ENCODE measurements at regions not wholly inside any gene's neighbourhood (a gene's known extent, or its start where the extent isn't known, plus 50 kb on each side); places are given as distances from the start of the nearest gene placed in this dataset.

DNA sequence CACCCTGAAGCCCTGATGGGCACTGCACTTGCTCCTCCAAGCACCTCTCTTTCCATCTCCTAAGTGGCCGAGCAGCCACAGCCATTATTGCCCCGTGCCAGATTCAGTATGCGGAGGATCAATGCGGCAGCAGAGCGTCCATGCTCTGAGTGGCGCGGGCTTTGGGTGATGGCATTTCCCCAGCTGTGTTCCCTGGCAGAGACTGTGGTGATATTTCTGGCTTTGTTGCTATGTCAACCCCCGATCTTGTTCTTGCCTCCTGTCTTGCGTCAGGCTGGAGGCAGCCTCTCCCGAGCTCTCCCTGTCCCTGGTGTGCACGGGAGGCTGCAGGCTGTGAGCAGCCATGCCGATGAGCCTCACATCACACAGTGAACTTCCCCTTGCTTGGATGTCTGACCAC lies 1018.6 kb downstream of the TBC1D22A start:
- H3K4me3 ChIP-seq (ENCODE audit: low read depth, low read length) = no peak overlapping the region
- DNase-seq (ENCODE audit: low read depth) = no peak
- TF ChIP-seq CTCF (IDR thresholded peaks at IDR 0.05; ENCODE audit: control insufficient read depth, extremely low read depth, insufficient read depth) = no peak

- DNase-seq (ENCODE audit: low read depth) = no peak
- no peak for TF ChIP-seq CTCF (IDR thresholded peaks at IDR 0.05; ENCODE audit: control insufficient read depth, extremely low read depth, insufficient read depth)
Measured at GRCh38 chr22:47780281-47780875, 1017.9 kb downstream of the TBC1D22A start.

GRCh38 chr22:47779474-47779873 lies 1017.0 kb downstream of the TBC1D22A start:
- DNase-seq (ENCODE audit: low read depth) = no peak
- no peak overlapping the region for H3K4me3 ChIP-seq (ENCODE audit: low read depth, low read length)
- TF ChIP-seq CTCF (IDR thresholded peaks at IDR 0.05; ENCODE audit: control insufficient read depth, extremely low read depth, insufficient read depth) = no peak

More at GRCh38 chr22:47780281-47780875, 1017.9 kb downstream of the TBC1D22A start:
- H3K4me3 ChIP-seq (ENCODE audit: low read depth, low read length) = no peak overlapping the region

GRCh38 chr22:47778160-47778658 lies 1015.8 kb downstream of the TBC1D22A start:
- TF ChIP-seq CTCF (IDR thresholded peaks at IDR 0.05; ENCODE audit: control insufficient read depth, extremely low read depth, insufficient read depth) = no peak
- no peak overlapping the region for H3K4me3 ChIP-seq (ENCODE audit: low read depth, low read length)
- DNase-seq (ENCODE audit: low read depth) = no peak

- DNase-seq (ENCODE audit: low read depth) = no peak
- no peak for TF ChIP-seq CTCF (IDR thresholded peaks at IDR 0.05; ENCODE audit: control insufficient read depth, extremely low read depth, insufficient read depth)
- H3K4me3 ChIP-seq (ENCODE audit: low read depth, low read length) = no peak overlapping the region
Measured at GRCh38 chr22:47777426-47777825, 1015.0 kb downstream of the TBC1D22A start.

DNA sequence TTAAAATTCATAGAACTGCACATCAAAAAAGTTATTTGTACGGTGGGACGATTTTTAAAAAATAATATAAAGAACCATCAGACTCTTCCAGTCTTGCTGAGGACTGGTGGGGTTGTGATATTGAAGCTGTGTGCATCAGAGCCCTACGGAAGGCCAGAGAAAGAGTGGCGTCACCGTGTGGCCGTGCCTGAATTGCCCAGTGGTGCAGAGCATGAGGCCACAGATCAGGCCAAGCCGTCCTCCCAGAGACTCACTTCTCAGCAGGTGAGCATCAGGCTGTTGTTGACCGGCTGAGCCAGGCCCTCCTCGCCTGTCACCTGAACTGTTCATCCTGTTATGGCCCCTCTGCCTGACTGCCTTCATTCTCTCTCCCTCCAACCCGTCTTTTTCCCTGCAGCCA lies 1013.9 kb downstream of the TBC1D22A start:
- no peak for DNase-seq (ENCODE audit: low read depth)
- 0 out of 2 replicates have a peak, but pooled peaks have one; percentile 15 for TF ChIP-seq CTCF (IDR thresholded peaks at IDR 0.05; ENCODE audit: control insufficient read depth, extremely low read depth, insufficient read depth)
- H3K4me3 ChIP-seq (ENCODE audit: low read depth, low read length) = no peak overlapping the region

- TF ChIP-seq CTCF (IDR thresholded peaks at IDR 0.05; ENCODE audit: control insufficient read depth, extremely low read depth, insufficient read depth) = no peak
- DNase-seq (ENCODE audit: low read depth) = peak; percentile 65
- no peak overlapping the region for H3K4me3 ChIP-seq (ENCODE audit: low read depth, low read length)
Measured at GRCh38 chr22:47775686-47776085, 1013.2 kb downstream of the TBC1D22A start.
